GM23248 (cell line): ENCODE measurements at regions not wholly inside any gene's neighbourhood (a gene's known extent, or its start where the extent isn't known, plus 50 kb on each side); places are given as distances from the start of the nearest gene placed in this dataset.
A peak's percentile ranks its signal among the peaks of the same experiment; 100 is the strongest.

Source experiments
- DNase-seq: peaks from one replicate; pipeline ENCODE4 v3.0.0-alpha.2; 2015
- H2AFZ ChIP-seq: fragments of 200-600 bp; sonication (generic); 2 replicates; pipeline ENCODE4 v1.6.1; 2016; ENCODE audit warnings: antibody characterized with exemption
- H3F3A ChIP-seq: fragments of 200-600 bp; sonication (generic); 2 replicates; pipeline ENCODE4 v1.6.1; 2016; ENCODE audit warnings: mild to moderate bottlenecking, antibody characterized with exemption, mixed run types; ENCODE audit not compliant: insufficient read depth
- H3K27ac ChIP-seq: fragments of 200-600 bp; sonication (generic); 2 replicates; pipeline ENCODE4 v1.5.1; 2016; ENCODE audit warnings: mild to moderate bottlenecking
- H3K27me3 ChIP-seq: fragments of 200-600 bp; sonication (generic); replicated peaks from 2 replicates; pipeline ENCODE4 v1.6.1; 2016; ENCODE audit warnings: mild to moderate bottlenecking; ENCODE audit not compliant: insufficient read depth
- H3K36me3 ChIP-seq: fragments of 200-600 bp; sonication (generic); 2 replicates; pipeline ENCODE4 v1.6.1; 2016; ENCODE audit warnings: low read depth, mild to moderate bottlenecking
- H3K4me1 ChIP-seq: fragments of 200-600 bp; sonication (generic); 2 replicates; pipeline ENCODE4 v1.6.1; 2016; ENCODE audit warnings: mild to moderate bottlenecking; ENCODE audit not compliant: insufficient read depth
- H3K4me2 ChIP-seq: fragments of 200-600 bp; sonication (generic); one replicate; pipeline ENCODE4 v1.6.1; 2016; ENCODE audit warnings: mild to moderate bottlenecking; ENCODE audit not compliant: unreplicated experiment
- H3K4me3 ChIP-seq: fragments of 200-600 bp; sonication (generic); 2 replicates; pipeline ENCODE4 v1.5.1; 2016; ENCODE audit warnings: mild to moderate bottlenecking
- H3K79me2 ChIP-seq: fragments of 200-600 bp; sonication (generic); 2 replicates; pipeline ENCODE4 v1.6.1; 2016; ENCODE audit warnings: mild to moderate bottlenecking; ENCODE audit not compliant: insufficient read depth
- H3K9ac ChIP-seq: fragments of 200-600 bp; sonication (generic); 2 replicates; pipeline ENCODE4 v1.6.1; 2016; ENCODE audit warnings: mild to moderate bottlenecking
- H3K9me2 ChIP-seq: fragments of 200-600 bp; sonication (generic); 2 replicates; pipeline ENCODE4 v1.6.1; 2016; ENCODE audit warnings: mixed run types, mild to moderate bottlenecking, moderate library complexity; ENCODE audit not compliant: insufficient read depth
- H3K9me3 ChIP-seq: fragments of 200-600 bp; sonication (generic); one replicate; pipeline ENCODE4 v1.6.1; 2017; ENCODE audit warnings: low read depth
- H4K20me1 ChIP-seq: fragments of 200-600 bp; sonication (generic); 2 replicates; pipeline ENCODE4 v1.6.0; 2016; ENCODE audit not compliant: insufficient read depth
- EZH2 ChIP-seq: fragments of 200-600 bp; sonication (generic); IDR thresholded peaks from 2 replicates; pipeline ENCODE4 v1.6.1; 2018; ENCODE audit warnings: antibody characterized with exemption, mild to moderate bottlenecking; ENCODE audit not compliant: insufficient read depth, poor library complexity, severe bottlenecking
- EZH2phosphoT487 ChIP-seq: fragments of 200-600 bp; sonication (generic); IDR thresholded peaks from 2 replicates; pipeline ENCODE4 v1.6.1; 2018; ENCODE audit warnings: antibody characterized with exemption, moderate library complexity, mild to moderate bottlenecking, low read depth; ENCODE audit not compliant: insufficient read depth
- WGBS, 2 experiments: methylation state at CpG; one replicate each; pipeline ENCODE4 v1.1.6; 2015 to 2017; ENCODE audit warnings: low lambda C conversion rate in 2 of 2, low coverage in 1 of 2; ENCODE audit errors: missing lambda C conversion rate in 2 of 2; 5-methylcytosine and 5-hydroxymethylcytosine counted together
- in situ Hi-C: fragments of 300-500 bp; cut with MboI; formaldehyde crosslinking; loops from 2 replicates; pipeline ENCODE4 v1.15.0; 2020

DNA sequence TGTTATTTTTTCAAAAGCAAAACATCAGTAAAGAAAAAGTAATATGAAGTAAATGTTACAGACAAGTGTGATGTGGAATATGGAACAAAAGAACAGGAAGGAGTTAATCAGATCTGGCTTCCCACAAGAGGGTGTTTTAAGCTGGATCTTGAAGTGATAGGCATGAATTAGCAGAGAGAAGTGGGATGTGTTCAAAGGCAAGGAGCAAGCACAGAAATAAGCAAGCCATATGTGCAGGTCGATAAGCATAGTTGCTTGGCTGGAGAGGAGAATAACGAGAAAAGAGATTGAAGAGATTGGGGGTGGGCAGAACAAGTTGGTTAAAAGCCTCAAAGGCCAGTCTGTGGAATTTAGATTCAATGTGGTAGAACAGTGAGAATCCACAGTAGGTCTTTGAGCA is 60.9 kb upstream of the PRPS1 start:
- H3K9me2 ChIP-seq = no peaks in the 10 kb centered on the region

DNA sequence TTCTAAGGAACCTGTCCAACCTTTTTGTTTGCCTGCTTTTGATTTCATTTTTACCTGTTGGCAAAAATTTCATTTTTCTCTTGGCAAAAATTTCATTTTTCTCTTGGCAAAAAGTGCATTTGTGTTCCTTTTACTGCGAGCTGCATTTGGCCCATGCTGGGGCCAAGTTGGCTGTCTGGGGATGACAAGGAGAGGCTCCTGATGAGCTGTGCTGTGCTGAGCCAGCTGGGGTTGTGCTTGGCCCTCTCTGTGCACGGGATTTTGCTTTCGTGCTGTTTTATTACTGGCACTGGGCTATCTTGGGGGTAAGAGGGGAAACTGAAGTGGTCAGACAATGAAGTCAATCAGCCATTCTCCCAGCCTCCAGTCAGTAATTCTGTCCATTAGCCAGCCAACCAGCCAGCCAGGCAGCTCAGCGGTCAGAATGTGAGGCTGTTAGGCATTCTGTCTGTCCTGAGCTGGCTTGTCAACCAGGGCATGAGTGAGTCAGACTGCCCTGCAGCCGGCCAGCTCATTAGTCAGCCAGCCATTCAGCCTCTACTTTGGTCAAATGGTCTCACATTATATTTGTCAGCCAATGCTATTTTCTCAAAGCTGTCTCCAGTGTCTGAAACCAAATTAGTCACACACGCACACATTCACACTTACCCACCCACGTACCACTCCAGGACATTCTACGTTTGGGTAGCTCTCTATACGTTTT is 56.9 kb upstream of the PRPS1 start:
- H3K9ac ChIP-seq = peak overlapping the region; percentile 60
- peak; percentile 93 for DNase-seq
- H3K27ac ChIP-seq = peak overlapping the region; percentile 91
- WGBS, 2 experiments = 0 to 5% methylated on average over 9 of the region's 9 CpGs
- peaks cover 42% of the 10 kb centered on the region for H3K4me1 ChIP-seq
- no peak overlapping the region for H3K4me3 ChIP-seq
- no peak for TF ChIP-seq EZH2
- TF ChIP-seq EZH2phosphoT487 = no peak
- no peaks in the 10 kb centered on the region for H3K27me3 ChIP-seq
- no peaks in the 10 kb centered on the region for H3K36me3 ChIP-seq
- peaks cover 31% of the 10 kb centered on the region for H3F3A ChIP-seq
- no peaks in the 10 kb centered on the region for H3K9me2 ChIP-seq
- H4K20me1 ChIP-seq = no peaks in the 10 kb centered on the region
- H3K79me2 ChIP-seq = no peaks in the 10 kb centered on the region
- peak overlapping the region; percentile 49 for H3K4me2 ChIP-seq
- in situ Hi-C loops = no loop called here
- H3K9me3 ChIP-seq = no peaks in the 10 kb centered on the region
- no peak overlapping the region for H2AFZ ChIP-seq

More for the DNA sequence above, 60.9 kb upstream of the PRPS1 start:
- no peak overlapping the region for H2AFZ ChIP-seq
- H3F3A ChIP-seq = peaks cover 27% of the 10 kb centered on the region
- H3K4me3 ChIP-seq = no peak overlapping the region
- no peak overlapping the region for H3K9ac ChIP-seq
- H3K36me3 ChIP-seq = no peaks in the 10 kb centered on the region
- DNase-seq = no peak
- no peak overlapping the region for H3K27ac ChIP-seq
- H3K4me2 ChIP-seq = no peak overlapping the region
- no peaks in the 10 kb centered on the region for H4K20me1 ChIP-seq
- no peaks in the 10 kb centered on the region for H3K9me3 ChIP-seq
- 0 to 17% methylated on average over 2 of the region's 2 CpGs for WGBS, 2 experiments
- no peaks in the 10 kb centered on the region for H3K27me3 ChIP-seq
- TF ChIP-seq EZH2phosphoT487 (no peak), EZH2 (no peak)
- in situ Hi-C loops = no loop called here
- no peaks in the 10 kb centered on the region for H3K79me2 ChIP-seq
- peaks cover 49% of the 10 kb centered on the region for H3K4me1 ChIP-seq

DNA sequence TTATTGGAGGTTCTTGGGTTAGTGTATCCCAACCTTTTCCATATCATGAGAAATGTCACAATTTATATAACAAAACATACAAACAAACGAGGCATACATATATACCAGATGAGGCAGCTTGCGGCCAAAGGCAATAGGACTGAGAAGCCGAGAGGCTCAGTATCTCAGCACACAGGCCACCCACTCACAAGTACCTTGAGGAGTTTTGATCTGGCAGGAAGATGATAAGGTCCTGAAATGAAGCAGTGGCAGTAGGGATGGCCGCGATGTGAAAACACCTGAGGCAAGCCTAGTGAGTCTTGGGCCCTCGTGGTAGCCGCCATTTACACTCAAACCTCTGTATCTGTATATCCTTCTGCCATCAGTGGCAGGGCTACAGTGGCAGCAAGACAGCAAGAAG is 55.3 kb upstream of the PRPS1 start:
- no peak for TF ChIP-seq EZH2
- TF ChIP-seq EZH2phosphoT487 = no peak
- H3K4me2 ChIP-seq = no peak overlapping the region
- peaks cover 34% of the 10 kb centered on the region for H3K4me1 ChIP-seq
- H4K20me1 ChIP-seq = no peaks in the 10 kb centered on the region
- no peaks in the 10 kb centered on the region for H3K79me2 ChIP-seq
- WGBS, 2 experiments = 92 to 96% methylated on average over 5 to 7 of the region's 7 CpGs
- H3F3A ChIP-seq = peaks cover 31% of the 10 kb centered on the region
- 0 out of 2 replicates have a peak overlapping the region, but pooled peaks have one; percentile 98 for H3K27ac ChIP-seq
- in situ Hi-C loops = no loop called here
- no peak overlapping the region for H2AFZ ChIP-seq
- no peaks in the 10 kb centered on the region for H3K9me3 ChIP-seq
- DNase-seq = no peak
- H3K9me2 ChIP-seq = no peaks in the 10 kb centered on the region
- H3K27me3 ChIP-seq = no peaks in the 10 kb centered on the region
- H3K4me3 ChIP-seq = no peak overlapping the region
- no peaks in the 10 kb centered on the region for H3K36me3 ChIP-seq
- H3K9ac ChIP-seq = no peak overlapping the region

DNA sequence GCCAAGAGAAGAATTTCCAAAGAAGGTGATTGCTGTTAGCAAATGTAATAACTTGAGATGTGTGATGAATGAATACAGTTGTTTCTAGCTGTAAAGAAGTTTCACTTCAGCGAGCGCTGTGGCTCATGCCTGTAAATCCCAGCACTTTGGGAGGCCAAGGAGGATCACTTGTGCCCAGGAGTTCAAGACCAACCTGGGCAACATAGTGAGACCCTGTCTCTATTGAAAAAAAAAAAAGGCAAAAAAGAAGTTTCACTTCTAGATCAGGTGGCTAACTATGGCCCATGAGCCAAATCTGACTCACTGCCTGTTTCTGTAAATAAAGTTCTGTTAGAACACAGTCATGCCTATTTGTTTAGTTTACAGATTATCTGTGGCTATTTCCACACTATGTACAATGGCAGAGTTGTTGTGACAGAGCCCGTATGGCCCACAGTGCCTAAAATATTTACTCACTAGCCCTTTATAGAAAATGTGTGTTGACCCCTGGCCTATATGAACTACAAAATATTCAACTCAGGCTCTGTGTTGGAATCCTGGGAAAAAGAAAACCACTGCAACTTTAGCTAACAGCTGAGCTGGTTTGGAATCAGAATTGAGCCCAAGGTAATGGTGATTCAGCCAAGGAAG is 54.1 kb upstream of the PRPS1 start:
- 60 to 62% methylated on average over 3 of the region's 3 CpGs for WGBS, 2 experiments
- peak overlapping the region; percentile 73 for H3K9ac ChIP-seq
- H3K27me3 ChIP-seq = no peaks in the 10 kb centered on the region
- DNase-seq = peak; percentile 81
- TF ChIP-seq EZH2 = no peak
- TF ChIP-seq EZH2phosphoT487 = no peak
- H4K20me1 ChIP-seq = no peaks in the 10 kb centered on the region
- in situ Hi-C loops = no loop called here
- H3K9me3 ChIP-seq = no peaks in the 10 kb centered on the region
- no peak overlapping the region; the same call in 1 of the 2 replicates for H3K4me3 ChIP-seq
- peaks cover 31% of the 10 kb centered on the region for H3F3A ChIP-seq
- H3K79me2 ChIP-seq = no peaks in the 10 kb centered on the region
- no peaks in the 10 kb centered on the region for H3K36me3 ChIP-seq
- peak overlapping the region; percentile 70 for H3K4me2 ChIP-seq
- no peaks in the 10 kb centered on the region for H3K9me2 ChIP-seq
- peak overlapping the region; percentile 98 for H3K27ac ChIP-seq
- H2AFZ ChIP-seq = no peak overlapping the region
- H3K4me1 ChIP-seq = peaks cover 34% of the 10 kb centered on the region
